ENCODE measurements at regions not wholly inside any gene's neighbourhood (a gene's known extent, or its start where the extent isn't known, plus 50 kb on each side); places are given as distances from the start of the nearest gene placed in this dataset.

GRCh38 chr14:101199028-101199770, 295.7 kb upstream of the RTL1 start:
- H3K9me3 Mint-ChIP-seq, result peaks cover 9 to 15% (median 13%) of the 10 kb centered on the region in 7 donors
- DNase-seq (no peak), ATAC-seq (ENCODE audit: low read depth in 2 of 2) (no peak)
- H3K4me1 Mint-ChIP-seq, result no peaks in the 10 kb centered on the region
- peaks cover 5 to 13% of the 10 kb centered on the region in 2 donors for H3K36me3 Mint-ChIP-seq
- H3K4me3 Mint-ChIP-seq, result no peak overlapping the region
- peaks cover 0 to 5% (median 0%) of the 10 kb centered on the region in 3 donors for H3K27me3 Mint-ChIP-seq
- no peak overlapping the region for H3K27ac Mint-ChIP-seq

DNA sequence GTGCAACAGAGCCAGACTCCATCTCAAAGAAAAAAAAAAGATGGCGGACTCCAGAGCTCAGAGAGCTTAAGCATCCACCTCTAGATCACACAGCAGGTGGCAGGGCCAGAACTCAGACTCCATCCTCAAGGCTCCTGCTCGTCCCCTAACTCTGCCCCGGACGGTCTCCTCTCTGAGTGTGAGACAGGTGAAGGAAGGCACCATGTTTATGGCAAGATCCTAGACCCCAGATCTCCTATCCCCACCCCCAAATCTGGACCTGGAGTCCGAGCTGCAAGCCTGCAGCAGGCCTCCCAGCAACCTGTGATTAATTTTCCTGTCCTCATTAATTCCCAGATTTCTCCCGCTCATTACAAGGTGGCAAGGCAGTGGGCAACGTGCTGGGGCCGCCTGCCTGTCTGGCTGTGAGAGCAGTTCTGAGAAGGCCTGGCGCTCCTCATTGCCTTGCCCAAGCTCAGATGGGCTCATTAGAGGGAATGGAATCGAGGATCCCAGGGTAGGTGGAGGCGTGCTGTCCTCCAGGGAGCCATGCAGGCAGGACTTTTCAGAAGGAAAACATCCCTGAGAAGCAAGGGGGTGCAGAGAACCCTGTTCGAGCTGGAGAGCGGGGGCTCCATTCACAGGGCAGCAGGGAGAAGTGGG, 296.6 kb upstream of the RTL1 start:
- H3K4me1 Mint-ChIP-seq, result no peaks in the 10 kb centered on the region
- ATAC-seq (ENCODE audit: low read depth in 2 of 2) (no peak), DNase-seq (no peak)
- peaks cover 0 to 5% (median 0%) of the 10 kb centered on the region in 3 donors for H3K27me3 Mint-ChIP-seq
- H3K4me3 Mint-ChIP-seq, result no peak overlapping the region
- H3K36me3 Mint-ChIP-seq, result peaks cover 5 to 13% of the 10 kb centered on the region in 2 donors
- H3K9me3 Mint-ChIP-seq, result peaks cover 11 to 24% (median 18%) of the 10 kb centered on the region in 7 donors
- no peak overlapping the region for H3K27ac Mint-ChIP-seq

DNA sequence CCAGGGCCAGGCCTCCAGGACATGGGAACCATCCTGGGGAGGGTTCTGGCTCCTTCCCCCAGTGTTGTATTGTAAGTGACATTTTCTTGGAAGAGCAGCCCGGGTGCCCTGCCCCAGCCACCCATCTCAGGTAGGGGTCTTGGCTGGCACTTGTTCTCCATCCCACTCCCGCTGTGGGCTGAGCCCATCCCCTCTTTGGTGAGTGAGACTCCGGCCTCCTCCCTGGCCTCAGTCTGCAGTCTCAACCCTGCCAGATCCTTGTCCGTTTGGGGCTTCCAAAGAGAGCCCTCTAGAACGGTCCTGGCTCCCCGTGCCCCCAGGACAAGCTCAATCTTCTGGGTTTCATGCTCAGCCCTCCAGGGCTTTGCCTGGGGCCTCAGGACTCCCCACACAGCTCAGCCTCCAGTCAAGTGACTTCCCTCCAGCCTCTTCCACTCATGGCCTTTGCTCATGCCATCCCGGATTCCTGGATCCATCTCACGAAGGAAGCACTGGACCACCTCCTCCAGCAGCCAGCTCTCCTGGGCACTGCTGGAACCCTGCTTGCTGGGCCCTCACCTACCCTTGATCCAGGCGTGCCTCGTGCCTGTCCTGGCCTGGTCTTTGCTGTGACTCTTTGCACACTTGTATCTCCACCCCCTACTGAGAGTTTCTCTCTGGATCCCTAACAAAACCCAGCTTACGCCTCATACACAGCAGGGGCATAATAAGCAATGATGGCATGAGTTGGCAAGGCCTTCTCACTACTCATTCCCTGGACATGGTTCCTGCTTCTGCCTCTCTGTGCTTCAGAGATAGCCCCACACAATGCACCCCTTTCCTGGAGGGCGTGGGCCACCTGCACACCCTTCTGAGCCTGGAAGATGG, 297.4 kb upstream of the RTL1 start:
- DNase-seq (no peak), ATAC-seq (ENCODE audit: low read depth in 2 of 2) (no peak)
- peak overlapping the region in 1 of 6 donors; percentile 63 for H3K27ac Mint-ChIP-seq
- H3K36me3 Mint-ChIP-seq, result peaks cover 5 to 13% of the 10 kb centered on the region in 2 donors
- no peaks in the 10 kb centered on the region for H3K4me1 Mint-ChIP-seq
- H3K27me3 Mint-ChIP-seq, result peaks cover 0 to 5% (median 0%) of the 10 kb centered on the region in 3 donors
- peaks cover 13 to 31% (median 26%) of the 10 kb centered on the region in 7 donors for H3K9me3 Mint-ChIP-seq
- no peak overlapping the region for H3K4me3 Mint-ChIP-seq

DNA sequence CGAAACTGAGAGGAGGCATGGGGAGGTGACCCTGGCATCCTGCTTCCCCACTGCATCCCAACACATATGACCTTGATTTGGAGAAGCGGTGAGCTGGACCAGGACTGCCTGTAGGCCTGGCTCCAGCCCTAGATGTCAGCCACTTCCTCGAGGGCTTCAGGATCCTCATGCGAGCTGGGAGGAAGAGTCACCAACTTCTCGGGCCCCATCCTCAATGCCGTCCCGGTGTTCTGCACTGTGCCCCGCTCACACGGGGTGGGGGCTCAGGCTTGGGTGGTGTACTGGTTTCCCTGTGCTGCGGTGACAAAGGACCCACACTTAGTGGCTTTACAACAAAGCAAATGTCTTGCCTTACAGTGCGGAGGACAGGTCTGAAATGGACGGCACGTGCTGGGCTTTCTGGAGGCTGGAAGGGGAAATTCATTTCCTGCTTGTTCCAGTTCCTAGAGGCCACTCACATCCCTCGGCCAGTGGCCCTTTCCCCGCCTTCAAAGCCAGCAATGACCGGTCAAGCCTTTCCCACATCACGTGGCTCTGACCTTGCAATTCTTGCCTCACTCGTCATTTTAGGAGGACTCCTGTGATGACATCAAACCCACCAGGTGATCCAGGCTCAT, 298.1 kb upstream of the RTL1 start:
- H3K27ac Mint-ChIP-seq, result no peak overlapping the region
- peaks cover 11 to 13% of the 10 kb centered on the region in 2 donors for H3K36me3 Mint-ChIP-seq
- no peaks in the 10 kb centered on the region for H3K4me1 Mint-ChIP-seq
- peaks cover 0 to 5% (median 0%) of the 10 kb centered on the region in 3 donors for H3K27me3 Mint-ChIP-seq
- no peak for ATAC-seq (ENCODE audit: low read depth in 2 of 2)
- no peak for DNase-seq
- H3K9me3 Mint-ChIP-seq, result peaks cover 13 to 39% (median 32%) of the 10 kb centered on the region in 7 donors
- H3K4me3 Mint-ChIP-seq, result no peak overlapping the region

- no peak for ATAC-seq (ENCODE audit: low read depth in 2 of 2)
- DNase-seq, result no peak
- no peak overlapping the region for H3K4me3 Mint-ChIP-seq
- peaks cover 0 to 5% (median 0%) of the 10 kb centered on the region in 3 donors for H3K27me3 Mint-ChIP-seq
- H3K36me3 Mint-ChIP-seq, result peaks cover 17 to 18% of the 10 kb centered on the region in 2 donors
- no peak overlapping the region for H3K27ac Mint-ChIP-seq
- peaks cover 17 to 50% (median 42%) of the 10 kb centered on the region in 7 donors for H3K9me3 Mint-ChIP-seq
- no peaks in the 10 kb centered on the region for H3K4me1 Mint-ChIP-seq
These were observed 299.3 kb upstream of the RTL1 start for GRCh38 chr14:101202627-101203404.

- Mint-ChIP-seq H3K27me3 (peaks cover 0 to 10% (median 0%) of the 10 kb centered on the region in 3 donors), H3K9me3 (peaks cover 23 to 87% (median 72%) of the 10 kb centered on the region in 7 donors), H3K27ac (no peak overlapping the region), H3K4me1 (no peaks in the 10 kb centered on the region), H3K36me3 (peaks cover 21 to 28% of the 10 kb centered on the region in 2 donors), H3K4me3 (no peak overlapping the region)
- ATAC-seq (ENCODE audit: low read depth in 2 of 2), result no peak
- no peak for DNase-seq
These were observed 303.0 kb upstream of the RTL1 start for GRCh38 chr14:101206556-101206955.

GRCh38 chr14:101207041-101207440, 303.5 kb upstream of the RTL1 start:
- DNase-seq, result no peak
- H3K4me3 Mint-ChIP-seq, result no peak overlapping the region
- no peaks in the 10 kb centered on the region for H3K4me1 Mint-ChIP-seq
- peaks cover under 1 to 14% (median 3%) of the 10 kb centered on the region in 3 donors for H3K27me3 Mint-ChIP-seq
- no peak for ATAC-seq (ENCODE audit: low read depth in 2 of 2)
- H3K36me3 Mint-ChIP-seq, result peaks cover 21 to 33% of the 10 kb centered on the region in 2 donors
- H3K27ac Mint-ChIP-seq, result no peak overlapping the region
- H3K9me3 Mint-ChIP-seq, result peaks cover 27 to 92% (median 76%) of the 10 kb centered on the region in 7 donors

- Mint-ChIP-seq H3K4me3 (no peak overlapping the region), H3K27ac (no peak overlapping the region), H3K36me3 (peaks cover 21 to 37% of the 10 kb centered on the region in 2 donors), H3K4me1 (no peaks in the 10 kb centered on the region), H3K27me3 (peaks cover 4 to 17% (median 6%) of the 10 kb centered on the region in 3 donors), H3K9me3 (peaks cover 31 to 100% (median 84%) of the 10 kb centered on the region in 7 donors)
- DNase-seq (no peak), ATAC-seq (ENCODE audit: low read depth in 2 of 2) (no peak)
These were observed 304.4 kb upstream of the RTL1 start for GRCh38 chr14:101207897-101208296.

GRCh38 chr14:101209594-101209993, 306.1 kb upstream of the RTL1 start:
- DNase-seq (no peak), ATAC-seq (ENCODE audit: low read depth in 2 of 2) (no peak)
- H3K4me1 Mint-ChIP-seq, result no peaks in the 10 kb centered on the region
- H3K27me3 Mint-ChIP-seq, result peaks cover 4 to 11% (median 6%) of the 10 kb centered on the region in 3 donors
- H3K9me3 Mint-ChIP-seq, result peaks cover 25 to 98% (median 87%) of the 10 kb centered on the region in 7 donors
- H3K27ac Mint-ChIP-seq, result no peak overlapping the region
- no peak overlapping the region for H3K4me3 Mint-ChIP-seq
- peaks cover 15 to 25% of the 10 kb centered on the region in 2 donors for H3K36me3 Mint-ChIP-seq

GRCh38 chr14:101215266-101215665, 311.7 kb upstream of the RTL1 start:
- H3K9me3 Mint-ChIP-seq, result peaks cover 14 to 62% (median 39%) of the 10 kb centered on the region in 7 donors
- DNase-seq, result no peak

GRCh38 chr14:101215927-101216326, 312.4 kb upstream of the RTL1 start:
- no peak for DNase-seq
- no peak overlapping the region for H3K27ac Mint-ChIP-seq
- peaks cover 13 to 55% (median 33%) of the 10 kb centered on the region in 7 donors for H3K9me3 Mint-ChIP-seq
- no peak for ATAC-seq (ENCODE audit: low read depth in 2 of 2)
- H3K36me3 Mint-ChIP-seq, result peaks cover 4 to 10% of the 10 kb centered on the region in 2 donors
- H3K27me3 Mint-ChIP-seq, result peaks cover 4 to 7% (median 6%) of the 10 kb centered on the region in 3 donors
- no peaks in the 10 kb centered on the region for H3K4me1 Mint-ChIP-seq
- peak overlapping the region in 1 of 8 donors; percentile 2 for H3K4me3 Mint-ChIP-seq

More at GRCh38 chr14:101215266-101215665, 311.7 kb upstream of the RTL1 start:
- no peak overlapping the region for H3K4me3 Mint-ChIP-seq
- no peaks in the 10 kb centered on the region for H3K4me1 Mint-ChIP-seq
- H3K27ac Mint-ChIP-seq, result no peak overlapping the region
- H3K27me3 Mint-ChIP-seq, result peaks cover 4 to 7% (median 6%) of the 10 kb centered on the region in 3 donors
- H3K36me3 Mint-ChIP-seq, result peaks cover 4 to 10% of the 10 kb centered on the region in 2 donors
- ATAC-seq (ENCODE audit: low read depth in 2 of 2), result no peak

GRCh38 chr14:101216366-101217079, 313.0 kb upstream of the RTL1 start:
- Mint-ChIP-seq H3K27me3 (peaks cover 4 to 7% (median 6%) of the 10 kb centered on the region in 3 donors), H3K27ac (no peak overlapping the region), H3K4me1 (no peaks in the 10 kb centered on the region), H3K9me3 (peaks cover 12 to 49% (median 31%) of the 10 kb centered on the region in 7 donors), H3K4me3 (no peak overlapping the region), H3K36me3 (peaks cover 4 to 10% of the 10 kb centered on the region in 2 donors)
- no peak for DNase-seq
- ATAC-seq (ENCODE audit: low read depth in 2 of 2), result no peak

Measured in naive B cell (primary cell).